Activated T-cell treated with anti-CD3 and anti-CD28 coated beads for 4 hours (primary cell): ENCODE measurements at regions not wholly inside any gene's neighbourhood (a gene's known extent, or its start where the extent isn't known, plus 50 kb on each side); places are given as distances from the start of the nearest gene placed in this dataset.

Experiments
- DNase-seq: peaks from one replicate; pipeline ENCODE4 v3.0.0-alpha.2; 2020

DNA sequence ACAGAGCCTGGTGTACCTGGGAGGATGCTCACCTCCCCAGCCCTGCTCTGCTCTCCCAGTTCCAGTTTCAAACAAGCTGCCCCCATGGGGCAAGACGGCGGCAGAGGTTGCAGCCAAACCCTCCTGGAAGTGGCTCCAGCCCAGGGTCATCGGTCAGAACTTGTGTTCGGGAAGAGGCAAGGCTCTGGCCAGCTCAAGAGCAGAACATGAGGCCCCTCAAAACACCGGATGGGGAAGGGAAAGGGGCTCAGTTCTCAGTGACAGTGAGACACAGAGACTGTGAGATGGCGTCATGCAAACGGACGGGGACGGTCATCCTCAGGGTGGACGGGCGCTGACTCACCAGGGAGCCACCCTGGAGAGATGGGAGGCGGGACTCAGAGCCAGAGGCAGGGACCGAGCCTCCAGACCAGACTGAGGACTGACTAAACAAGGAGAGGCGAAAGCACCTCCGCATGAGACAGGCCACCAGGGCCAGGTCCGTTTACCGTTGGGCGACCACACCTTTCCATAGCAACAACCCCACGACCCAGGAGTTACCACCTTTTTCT is 63.9 kb upstream of the GALNT9 start:
- DNase-seq: no peak

DNA sequence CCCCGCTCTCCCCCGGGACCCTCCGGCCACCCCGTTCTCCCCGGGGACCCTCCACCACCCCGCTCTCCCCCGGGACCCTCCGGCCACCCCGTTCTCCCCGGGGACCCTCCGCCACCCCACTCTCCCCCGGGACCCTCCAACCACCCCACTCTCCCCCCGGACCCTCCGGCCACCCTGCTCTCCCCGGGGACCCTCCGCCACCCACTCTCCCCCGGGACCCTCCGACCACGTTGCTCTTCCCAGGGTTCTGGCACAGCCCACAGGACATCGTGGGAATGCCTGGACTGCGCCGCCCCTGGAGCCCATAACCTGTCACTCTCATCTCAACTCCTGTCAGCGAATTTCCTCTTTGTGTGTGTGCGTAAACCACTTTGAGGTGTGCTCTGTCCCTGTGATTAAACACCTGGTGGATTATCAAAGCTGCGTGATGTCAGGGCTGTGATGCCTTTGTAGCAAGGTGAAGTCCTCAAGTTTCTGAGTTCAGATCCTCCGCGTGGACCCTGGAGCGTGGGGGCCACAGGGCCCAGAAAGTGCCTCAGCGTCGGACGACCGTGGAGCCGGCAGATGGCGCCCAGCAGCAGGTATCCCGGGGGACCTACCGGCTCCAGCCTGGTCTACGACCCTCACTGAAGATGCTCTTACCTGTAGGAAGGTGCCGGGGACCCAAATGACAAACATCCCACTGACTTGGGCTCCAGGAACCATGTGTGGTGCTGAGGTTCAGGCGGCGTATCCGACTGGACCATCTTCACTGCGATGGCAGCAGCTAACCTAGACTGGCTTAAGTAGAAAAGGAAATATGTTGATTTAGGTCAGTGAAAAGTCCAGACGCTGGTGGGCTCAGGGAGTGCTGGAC is 63.2 kb upstream of the GALNT9 start:
- no peak for DNase-seq

DNA sequence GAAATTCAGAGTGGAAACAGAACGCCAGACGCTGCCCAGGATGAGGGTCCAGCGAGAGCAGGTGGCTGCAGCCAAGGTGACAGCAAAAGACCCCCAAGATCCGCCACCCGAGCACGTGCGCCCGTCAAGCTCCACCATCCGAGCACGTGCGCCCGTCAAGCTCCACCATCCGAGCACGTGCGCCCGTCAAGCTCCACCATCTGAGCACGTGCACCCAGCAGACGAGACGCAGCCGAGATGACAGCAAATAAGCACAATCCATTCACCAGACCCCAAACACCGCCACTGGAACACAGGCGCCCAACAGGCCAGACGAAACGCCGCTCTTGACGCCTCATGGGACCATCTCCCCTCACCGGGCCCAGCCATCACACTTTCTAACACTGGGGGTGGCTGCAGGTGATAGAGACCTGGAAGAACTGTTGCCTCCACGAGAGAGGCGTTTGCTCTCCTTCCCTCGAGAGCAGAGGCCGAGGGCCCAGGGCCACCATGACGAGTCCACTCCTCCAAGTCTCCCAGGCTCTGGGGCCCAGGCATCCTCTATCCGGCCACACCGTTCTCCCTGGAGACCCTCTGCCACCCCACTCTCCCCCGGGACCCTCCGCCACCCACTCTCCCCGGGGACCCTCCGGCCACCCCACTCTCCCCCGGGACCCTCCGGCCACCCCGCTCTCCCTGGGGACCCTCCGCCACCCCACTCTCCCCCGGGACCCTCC is 62.1 kb upstream of the GALNT9 start:
- DNase-seq: no peak

DNA sequence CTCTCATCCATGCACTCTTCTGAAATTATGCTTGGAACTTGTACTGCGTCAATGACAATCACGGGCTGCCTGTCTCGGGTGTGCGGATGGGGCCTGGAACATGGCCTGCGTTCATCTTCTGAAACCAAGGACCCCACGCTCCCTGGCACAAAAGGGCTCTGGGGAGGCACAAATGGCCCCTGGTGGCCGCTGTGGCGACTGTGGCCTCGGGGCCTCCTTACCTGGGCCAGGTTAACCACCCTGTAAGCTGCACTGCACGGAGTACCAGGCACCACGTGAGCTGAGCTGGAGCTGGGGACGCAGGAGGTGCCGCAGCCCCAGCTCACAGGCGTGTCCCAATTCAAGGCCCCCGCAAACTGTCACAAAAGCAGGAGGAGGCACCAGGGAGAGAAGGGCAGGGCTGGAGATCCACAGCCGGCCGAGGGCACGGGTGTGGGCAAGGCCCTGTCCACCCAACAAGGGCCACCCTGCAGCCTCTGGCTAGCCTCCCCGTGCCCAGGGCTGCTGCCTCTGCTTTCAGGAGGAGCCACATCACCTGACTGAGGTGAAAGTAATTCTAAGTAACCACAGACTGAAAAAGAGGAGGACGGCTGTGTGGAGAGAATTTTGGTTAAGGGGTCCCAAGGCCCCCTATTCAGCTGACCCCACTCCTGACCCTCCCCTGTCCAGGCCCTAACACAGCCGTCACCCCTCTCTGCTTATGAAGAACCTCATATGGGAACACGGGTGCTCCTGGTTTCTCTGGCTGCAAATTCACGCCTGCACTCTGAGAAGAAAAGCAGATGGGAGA is 61.1 kb upstream of the GALNT9 start:
- no peak for DNase-seq

DNA sequence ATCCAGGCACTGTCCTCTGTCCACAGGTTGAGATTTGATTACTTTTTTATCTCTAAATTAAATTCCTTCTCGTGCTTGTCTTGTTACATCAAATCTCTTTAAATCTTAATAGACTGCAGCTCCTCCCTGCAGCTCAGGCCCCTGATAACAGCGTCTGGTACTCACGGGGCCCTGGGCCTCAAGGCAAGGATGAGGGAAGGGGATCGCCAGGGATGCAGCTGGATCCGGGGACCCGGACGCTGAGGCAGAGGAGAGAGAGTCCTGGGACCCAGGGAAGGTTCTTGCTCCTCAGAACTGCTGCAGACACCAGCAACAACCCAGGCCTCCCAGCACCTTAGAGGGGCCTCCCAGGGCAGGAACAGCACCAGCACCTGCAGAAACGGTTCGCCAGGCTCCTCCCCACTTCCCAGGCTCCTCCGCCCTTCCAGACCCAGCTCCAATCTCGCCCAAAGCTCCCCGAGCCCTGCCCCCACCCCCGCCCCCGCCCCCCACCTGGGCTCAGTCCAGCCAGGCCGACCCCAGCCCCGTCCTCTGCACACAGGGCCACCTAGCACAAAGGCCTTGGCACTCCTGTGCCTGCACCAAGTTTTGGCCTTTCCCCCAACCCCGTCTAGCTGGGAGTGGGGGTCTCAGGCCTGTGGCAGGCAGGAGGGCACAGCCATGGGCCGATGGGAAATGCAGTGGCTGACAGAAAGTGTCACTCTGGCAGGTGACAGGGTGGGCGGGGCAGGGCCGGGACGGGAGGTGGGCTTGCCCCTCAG is 60.3 kb upstream of the GALNT9 start:
- DNase-seq: no peak

DNA sequence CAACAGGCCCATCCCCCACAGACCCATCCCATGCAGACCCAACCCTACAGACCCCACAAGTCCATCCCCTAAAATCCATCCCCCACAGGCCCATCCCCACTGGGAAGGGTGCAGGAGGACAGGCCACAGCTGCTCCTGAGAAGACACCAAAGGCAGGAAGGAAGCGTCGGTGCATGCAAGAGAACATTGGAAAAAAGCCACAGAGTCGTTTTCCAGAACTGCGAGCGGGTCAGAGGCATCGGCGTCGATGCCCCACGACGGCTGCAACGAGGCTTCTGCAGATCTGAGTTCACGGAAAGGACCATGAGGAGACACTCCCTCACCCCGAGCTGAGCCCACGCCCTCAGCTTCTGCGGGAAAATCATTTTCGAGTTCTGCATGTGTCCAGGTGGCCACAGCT is 59.6 kb upstream of the GALNT9 start:
- no peak for DNase-seq

DNA sequence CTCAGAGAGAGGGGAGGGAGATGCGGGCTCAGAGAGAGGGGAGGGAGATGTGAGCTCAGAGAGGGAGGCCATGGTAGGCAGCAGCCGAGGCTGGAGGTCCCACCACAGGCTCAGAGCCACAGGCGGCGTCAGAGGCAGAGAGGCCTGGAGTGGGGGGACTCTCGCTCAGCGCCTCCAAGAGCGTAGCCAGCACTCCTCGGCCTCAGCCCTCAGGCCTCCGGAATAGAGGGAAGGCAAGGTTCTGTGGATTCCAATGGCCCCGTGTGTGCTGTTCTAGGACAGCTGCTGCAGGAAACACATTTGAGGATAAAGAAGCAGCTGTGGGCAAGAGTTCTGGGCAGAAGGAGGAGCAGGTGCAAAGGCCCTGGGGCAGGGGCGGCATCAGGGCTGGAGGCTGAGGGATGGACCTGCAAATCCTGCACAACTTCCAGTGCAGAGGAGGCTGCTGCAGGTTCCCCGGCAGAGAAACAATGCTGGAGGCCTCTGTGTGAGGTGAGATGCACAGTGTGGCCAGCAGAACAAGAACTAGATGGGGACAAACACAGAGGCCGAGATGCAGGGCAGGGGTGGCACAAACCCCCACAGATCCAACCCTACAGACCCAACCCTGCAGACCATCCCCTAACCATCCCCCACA is 59.1 kb upstream of the GALNT9 start:
- DNase-seq: no peak

DNA sequence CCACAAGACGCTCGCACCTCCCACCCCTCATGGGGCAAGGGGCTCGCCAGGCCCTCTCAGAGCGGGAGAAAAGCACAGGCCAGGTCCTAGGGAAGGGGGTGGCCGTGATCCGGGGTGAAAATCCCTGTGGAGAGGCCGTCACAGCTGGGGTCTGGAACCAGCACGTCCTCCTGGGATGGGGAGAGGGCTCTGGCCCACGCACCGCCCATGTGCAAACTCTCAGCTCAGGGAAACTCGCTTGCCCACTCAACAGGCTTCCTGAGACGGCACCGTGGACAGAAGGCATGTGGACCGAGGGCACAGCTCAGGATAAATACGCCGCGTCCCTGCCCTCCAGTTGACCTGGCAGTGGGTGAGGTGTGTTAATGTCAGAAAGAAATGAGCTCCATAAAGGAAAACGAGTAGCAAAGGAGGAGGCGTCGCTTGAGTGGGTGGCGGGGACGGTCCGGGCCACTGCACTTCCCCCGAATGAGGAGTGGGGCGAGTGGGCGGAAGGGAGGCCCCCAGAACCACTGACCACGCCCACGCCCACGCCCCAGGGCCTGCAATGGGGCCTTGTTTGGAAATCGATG is 57.6 kb upstream of the GALNT9 start:
- DNase-seq: no peak

DNA sequence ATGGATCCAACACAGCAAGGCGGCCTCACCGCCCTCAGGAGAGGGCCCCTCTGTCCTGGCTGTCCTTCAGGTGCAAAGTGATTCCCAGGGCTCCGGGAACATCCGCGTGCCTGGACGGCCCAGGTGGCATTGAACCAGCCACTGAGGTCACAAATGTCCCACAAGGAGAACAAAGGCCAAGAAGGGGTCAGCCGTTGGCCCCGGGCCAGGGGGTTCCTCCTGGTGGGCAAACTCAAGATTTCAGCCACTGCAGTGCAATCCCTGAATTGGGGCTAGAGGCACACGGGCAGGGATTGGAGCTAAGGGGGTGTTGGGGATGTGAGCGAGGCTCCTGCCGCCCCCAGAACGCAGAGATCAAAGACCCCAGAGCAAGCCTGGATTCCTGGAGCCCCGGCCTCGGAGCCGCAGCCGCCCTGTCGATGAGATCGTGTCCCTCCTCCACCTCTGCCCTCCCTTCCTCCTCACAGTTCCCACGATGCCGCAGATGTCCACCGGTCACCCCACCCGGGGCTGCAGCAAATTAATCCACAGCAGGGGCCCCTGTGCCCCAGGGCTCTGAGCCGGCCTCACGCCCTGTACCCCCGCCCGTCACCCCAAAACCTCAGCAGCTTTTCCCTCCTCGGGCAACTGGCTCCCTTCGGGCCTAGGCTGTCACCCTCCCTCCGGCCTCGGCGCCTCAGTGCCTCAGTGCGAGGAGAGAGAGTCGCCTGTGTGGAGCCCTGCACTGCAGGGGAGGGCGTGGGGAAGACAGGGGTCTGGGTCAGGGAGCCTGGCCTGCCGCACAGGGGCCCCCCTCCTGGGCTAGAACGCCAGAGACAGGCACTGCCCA is 56.7 kb upstream of the GALNT9 start:
- no peak for DNase-seq

DNA sequence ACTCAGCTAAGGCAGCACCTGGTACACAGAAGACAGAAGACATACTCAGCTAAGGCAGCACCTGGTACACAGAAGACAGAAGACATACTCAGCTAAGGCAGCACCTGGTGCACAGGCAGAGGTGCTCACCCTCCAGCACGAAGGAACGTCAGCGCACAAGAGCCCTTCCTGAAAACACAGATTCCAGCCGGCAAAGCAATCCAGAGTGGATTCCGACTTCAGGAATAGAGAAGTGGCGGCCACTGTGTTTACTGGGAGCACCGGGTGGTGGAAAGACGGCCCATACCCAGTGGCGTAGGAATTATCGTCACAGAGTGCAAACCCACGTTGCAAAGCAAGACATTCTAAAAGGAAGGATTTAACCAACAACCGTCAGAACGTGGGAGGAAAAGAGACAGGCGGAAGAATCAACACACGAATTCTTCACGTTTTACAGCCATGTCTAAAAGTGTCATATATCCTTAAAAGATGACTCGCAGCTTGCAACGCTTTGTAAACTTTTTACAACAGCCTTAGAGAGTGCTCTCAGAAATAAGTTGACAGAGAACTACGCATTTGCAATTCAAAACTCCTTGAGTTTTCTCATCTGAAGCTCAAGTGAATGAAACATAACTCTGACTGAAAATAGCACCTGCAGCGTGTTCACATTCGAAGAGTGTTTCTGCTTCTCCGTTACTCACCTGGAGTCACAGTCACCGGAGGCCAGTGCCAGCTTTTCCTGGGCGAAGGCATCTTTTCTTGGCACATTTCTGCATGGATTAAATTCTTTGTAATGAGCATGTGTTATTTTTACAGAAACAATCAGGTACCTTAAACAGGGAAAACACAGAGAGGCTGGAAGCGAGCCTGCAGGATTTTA is 55.8 kb upstream of the GALNT9 start:
- no peak for DNase-seq

DNA sequence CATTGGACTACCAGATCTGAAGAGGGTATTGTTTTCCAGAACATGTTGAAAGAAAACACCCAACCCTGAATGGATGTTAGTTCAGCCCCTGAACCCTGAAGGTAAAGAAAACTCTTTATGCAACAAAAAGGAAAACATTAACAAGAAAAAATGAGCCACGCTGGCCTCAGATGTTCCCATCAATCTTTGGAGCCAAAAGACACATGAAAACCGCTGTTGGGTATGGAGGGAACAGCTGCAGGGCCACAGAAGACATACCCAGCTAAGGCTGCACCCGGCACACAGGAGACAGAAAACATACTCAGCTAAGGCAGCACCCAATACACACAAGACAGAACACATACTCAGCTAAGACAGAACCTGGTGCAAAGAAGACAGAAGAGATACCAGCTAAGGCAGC is 51.3 kb upstream of the GALNT9 start:
- DNase-seq: no peak

DNA sequence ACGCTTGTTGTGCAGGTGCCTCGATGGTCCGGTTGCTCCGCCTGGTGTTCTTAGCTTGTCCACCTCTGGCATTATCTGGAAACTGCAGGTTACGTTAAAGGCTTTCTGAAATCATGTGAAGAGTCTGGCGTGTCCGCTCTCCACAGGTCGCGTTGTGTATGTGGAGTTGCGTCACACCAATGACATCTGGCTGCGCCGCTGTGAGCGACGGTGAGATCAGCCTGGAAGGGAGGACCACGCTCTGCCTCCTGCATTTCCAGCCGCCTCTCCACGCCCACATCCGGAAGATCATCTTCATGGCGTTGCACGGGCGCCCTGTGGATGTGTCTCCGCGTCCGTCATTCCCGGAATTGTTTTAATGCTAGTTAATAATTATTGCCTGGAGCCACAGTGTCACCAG is 50.6 kb upstream of the GALNT9 start:
- DNase-seq: no peak

DNA sequence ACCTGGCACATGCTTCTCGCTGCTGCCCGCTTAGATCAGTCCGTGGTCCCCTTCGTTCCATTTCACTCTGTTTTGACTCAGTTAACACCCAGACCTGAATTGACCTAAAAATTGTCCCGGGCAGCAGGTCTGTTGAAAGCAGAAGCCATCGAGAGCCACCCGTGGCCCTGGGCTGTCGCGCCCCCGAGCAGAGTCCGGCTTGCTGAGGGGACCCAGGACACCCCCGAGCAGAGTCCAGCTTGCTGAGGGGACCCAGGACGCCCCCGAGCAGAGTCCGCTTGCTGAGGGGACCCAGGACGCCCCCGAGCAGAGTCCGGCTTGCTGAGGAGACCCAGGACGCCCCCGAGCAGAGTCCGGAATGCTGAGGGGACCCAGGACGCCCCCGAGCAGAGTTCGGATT is 50.2 kb upstream of the GALNT9 start:
- no peak for DNase-seq
